GM12892 (cell line): ENCODE measurements at regions not wholly inside any gene's neighbourhood (a gene's known extent, or its start where the extent isn't known, plus 50 kb on each side); places are given as distances from the start of the nearest gene placed in this dataset.

ENCODE experiments used
- POLR2A ChIP-seq: IDR thresholded peaks from 2 replicates; pipeline ENCODE4 v1.6.1; 2011; ENCODE audit warnings: low read depth, low read length, control low read depth
- TAF1 ChIP-seq: IDR thresholded peaks from 2 replicates; pipeline ENCODE4 v1.6.1; 2011; ENCODE audit warnings: low read depth, mild to moderate bottlenecking, control low read depth, low read length, borderline replicate concordance

DNA sequence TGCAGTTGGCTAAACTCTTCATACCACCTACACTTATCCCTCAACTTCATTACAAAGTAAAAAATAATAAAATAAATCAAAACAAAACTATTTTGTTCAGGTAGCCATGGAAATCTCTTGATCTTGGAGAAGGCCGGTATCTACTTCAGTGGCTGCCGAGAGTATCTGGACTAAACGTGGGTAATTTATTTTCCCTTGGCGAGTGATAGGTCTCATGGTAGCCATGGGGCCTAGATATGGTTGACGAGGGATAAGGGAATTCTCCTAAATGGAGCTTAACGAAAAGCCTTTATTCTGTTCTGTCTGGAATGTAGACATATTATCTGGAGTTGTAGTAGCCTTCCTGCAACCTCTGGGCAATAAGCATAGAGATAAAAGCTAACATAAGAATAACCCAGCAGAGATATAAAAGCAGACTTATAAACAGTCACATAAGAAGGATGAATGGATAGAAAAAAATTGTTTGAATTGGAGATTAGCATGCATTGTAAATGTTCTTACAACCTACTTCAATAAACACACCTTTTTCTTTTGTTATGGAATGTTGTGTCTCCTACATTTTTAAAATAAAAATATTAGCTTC, 281.3 kb upstream of the ARRDC4 start:
- TF ChIP-seq POLR2A (no peak), TAF1 (no peak)
